ENCODE measurements at regions not wholly inside any gene's neighbourhood (a gene's known extent, or its start where the extent isn't known, plus 50 kb on each side); places are given as distances from the start of the nearest gene placed in this dataset.

GRCh38 chr5:13574574-13574973, 369.9 kb downstream of the DNAH5 start:
- ATAC-seq, result no peak
- intact Hi-C loops (cut with DNase I), result no loop called here
- no peak for DNase-seq

- ATAC-seq, result no peak
- no peak for DNase-seq
- intact Hi-C loops (cut with DNase I), result no loop called here
Observed at GRCh38 chr5:13572163-13572562, 372.3 kb downstream of the DNAH5 start.

GRCh38 chr5:13569090-13569715, 375.3 kb downstream of the DNAH5 start:
- no peak for ATAC-seq
- intact Hi-C loops (cut with DNase I), result no loop called here
- DNase-seq, result no peak

GRCh38 chr5:13567819-13568218, 376.7 kb downstream of the DNAH5 start:
- ATAC-seq, result no peak
- DNase-seq, result no peak
- intact Hi-C loops (cut with DNase I), result no loop called here

GRCh38 chr5:13566871-13567339, 377.6 kb downstream of the DNAH5 start:
- no peak for DNase-seq
- ATAC-seq, result no peak
- intact Hi-C loops (cut with DNase I), result no loop called here

GRCh38 chr5:13558408-13558807, 386.1 kb downstream of the DNAH5 start:
- intact Hi-C loops (cut with DNase I), result no loop called here
- DNase-seq (no peak), ATAC-seq (no peak)

- DNase-seq (no peak), ATAC-seq (no peak)
- intact Hi-C loops (cut with DNase I), result no loop called here
Observed at GRCh38 chr5:13553896-13554295, 390.6 kb downstream of the DNAH5 start.

- ATAC-seq (no peak), DNase-seq (no peak)
- intact Hi-C loops (cut with DNase I), result no loop called here
Observed at GRCh38 chr5:13552361-13552760, 392.1 kb downstream of the DNAH5 start.

GRCh38 chr5:13551645-13552044, 392.8 kb downstream of the DNAH5 start:
- no peak for ATAC-seq
- no peak for DNase-seq
- intact Hi-C loops (cut with DNase I), result no loop called here

GRCh38 chr5:13540168-13540750, 404.2 kb downstream of the DNAH5 start:
- ATAC-seq, result no peak
- no peak for DNase-seq
- intact Hi-C loops (cut with DNase I), result no loop called here

- DNase-seq, result no peak
- intact Hi-C loops (cut with DNase I), result no loop called here
- no peak for ATAC-seq
Observed at GRCh38 chr5:13536933-13537332, 407.6 kb downstream of the DNAH5 start.

- ATAC-seq, result no peak
- intact Hi-C loops (cut with DNase I), result no loop called here
- DNase-seq, result no peak
Observed at GRCh38 chr5:13533833-13534232, 410.7 kb downstream of the DNAH5 start.

- DNase-seq (no peak), ATAC-seq (no peak)
- intact Hi-C loops (cut with DNase I), result no loop called here
Observed at GRCh38 chr5:13529300-13529699, 415.2 kb downstream of the DNAH5 start.

- DNase-seq (no peak), ATAC-seq (no peak)
- intact Hi-C loops (cut with DNase I), result no loop called here
Observed at GRCh38 chr5:13524936-13525335, 419.6 kb downstream of the DNAH5 start.

GRCh38 chr5:13519131-13519530, 425.4 kb downstream of the DNAH5 start:
- DNase-seq (no peak), ATAC-seq (no peak)
- intact Hi-C loops (cut with DNase I), result no loop called here

- ATAC-seq (no peak), DNase-seq (no peak)
- intact Hi-C loops (cut with DNase I), result no loop called here
Observed at GRCh38 chr5:13516195-13516594, 428.3 kb downstream of the DNAH5 start.

GRCh38 chr5:13511442-13511841, 433.0 kb downstream of the DNAH5 start:
- DNase-seq (no peak), ATAC-seq (no peak)
- intact Hi-C loops (cut with DNase I), result no loop called here

GRCh38 chr5:13510616-13511015, 433.9 kb downstream of the DNAH5 start:
- DNase-seq (no peak), ATAC-seq (no peak)
- intact Hi-C loops (cut with DNase I), result no loop called here

- DNase-seq, result no peak
- intact Hi-C loops (cut with DNase I), result no loop called here
- ATAC-seq, result no peak
Observed at GRCh38 chr5:13508559-13508958, 435.9 kb downstream of the DNAH5 start.

- DNase-seq, result no peak
- ATAC-seq, result no peak
Observed at GRCh38 chr5:13505326-13505725, 439.2 kb downstream of the DNAH5 start.

GRCh38 chr5:13503017-13503416, 441.5 kb downstream of the DNAH5 start:
- intact Hi-C loops (cut with DNase I), result no loop called here
- no peak for DNase-seq
- no peak for ATAC-seq

More at GRCh38 chr5:13505326-13505725, 439.2 kb downstream of the DNAH5 start:
- intact Hi-C loops (cut with DNase I), result no loop called here
